GM23338 (cell line): ENCODE measurements at regions not wholly inside any gene's neighbourhood (a gene's known extent, or its start where the extent isn't known, plus 50 kb on each side); places are given as distances from the start of the nearest gene placed in this dataset.

Source experiments
- ATAC-seq: fragments of 200-7000 bp; cut with Tn5 transposase; 3 replicates; pipeline ENCODE4 v1.9.1; 2020
- DNase-seq: peaks from one replicate; pipeline ENCODE4 v3.0.0-alpha.2; 2015; ENCODE audit warnings: low spot score
- H2AFZ ChIP-seq: fragments of 200-600 bp; sonication (generic); 2 replicates; pipeline ENCODE4 v1.8.0; 2016; ENCODE audit warnings: antibody characterized with exemption, mild to moderate bottlenecking, moderate library complexity
- H3F3A ChIP-seq: fragments of 200-600 bp; sonication (generic); replicated peaks from 2 replicates; pipeline ENCODE4 v1.8.0; 2017; ENCODE audit warnings: antibody characterized with exemption, mixed run types, low read depth
- H3K27ac ChIP-seq: fragments of 200-600 bp; sonication (generic); 2 replicates; pipeline ENCODE4 v1.6.1; 2016; ENCODE audit warnings: low read depth
- H3K27me3 ChIP-seq: fragments of 200-600 bp; sonication (generic); 2 replicates; pipeline ENCODE4 v1.8.0; 2016; ENCODE audit warnings: mild to moderate bottlenecking, mixed run types, moderate library complexity; ENCODE audit not compliant: insufficient read depth
- H3K36me3 ChIP-seq: fragments of 200-600 bp; sonication (generic); 2 replicates; pipeline ENCODE4 v1.8.0; 2016; ENCODE audit warnings: mild to moderate bottlenecking; ENCODE audit not compliant: insufficient read depth
- H3K4me1 ChIP-seq: fragments of 200-600 bp; sonication (generic); 2 replicates; pipeline ENCODE4 v1.8.0; 2016; ENCODE audit warnings: mild to moderate bottlenecking, moderate library complexity; ENCODE audit not compliant: insufficient read depth
- H3K4me2 ChIP-seq: fragments of 200-600 bp; sonication (generic); 2 replicates; pipeline ENCODE4 v1.7.1; 2017; ENCODE audit warnings: mixed run types
- H3K4me3 ChIP-seq: fragments of 200-600 bp; sonication (generic); 2 replicates; pipeline ENCODE4 v1.6.1; 2016; ENCODE audit warnings: mixed run types
- H3K79me2 ChIP-seq: fragments of 200-600 bp; sonication (generic); replicated peaks from 2 replicates; pipeline ENCODE4 v1.8.0; 2017; ENCODE audit warnings: mild to moderate bottlenecking; ENCODE audit not compliant: insufficient read depth
- H3K9me2 ChIP-seq: fragments of 200-600 bp; sonication (generic); 2 replicates; pipeline ENCODE4 v1.8.0; 2017; ENCODE audit not compliant: insufficient read depth
- H4K20me1 ChIP-seq: fragments of 200-600 bp; sonication (generic); replicated peaks from 2 replicates; pipeline ENCODE4 v1.8.0; 2017; ENCODE audit warnings: mild to moderate bottlenecking; ENCODE audit not compliant: insufficient read depth
- H3K27ac Mint-ChIP-seq: 2 replicates; pipeline ENCODE4 v1.8.0; 2020; ENCODE audit warnings: inconsistent platforms, mild to moderate bottlenecking, moderate library complexity, mixed read lengths
- H3K27me3 Mint-ChIP-seq: 3 replicates; pipeline ENCODE4 v1.8.0; 2022; ENCODE audit warnings: low read depth, mild to moderate bottlenecking, moderate library complexity, mixed read lengths, inconsistent platforms; ENCODE audit not compliant: insufficient read depth, poor library complexity
- H3K36me3 Mint-ChIP-seq: 3 replicates; pipeline ENCODE4 v1.8.0; 2021; ENCODE audit warnings: low read depth, mild to moderate bottlenecking, inconsistent platforms, moderate library complexity, mixed read lengths
- H3K4me1 Mint-ChIP-seq: 3 replicates; pipeline ENCODE4 v1.8.0; 2020; ENCODE audit warnings: mild to moderate bottlenecking, inconsistent platforms, mixed read lengths
- H3K4me3 Mint-ChIP-seq: 3 replicates; pipeline ENCODE4 v1.8.0; 2021; ENCODE audit warnings: moderate library complexity, mild to moderate bottlenecking, inconsistent platforms, mixed read lengths
- H3K9me3 Mint-ChIP-seq: 3 replicates; pipeline ENCODE4 v1.8.0; 2020; ENCODE audit warnings: moderate library complexity, mild to moderate bottlenecking, inconsistent platforms, mixed read lengths
- CREB1 ChIP-seq: fragments of 250-450 bp; sonication (Bioruptor Pico); IDR thresholded peaks from 2 replicates; pipeline ENCODE4 v1.5.0; 2020; ENCODE audit warnings: low read depth, mild to moderate bottlenecking, moderate library complexity
- CTCF ChIP-seq, 2 experiments: fragments of 200-600 bp in 1 of 2; sonication (generic) in 1 of 2; conservative IDR thresholded peaks; 2 replicates each; pipeline versions ENCODE4 v1.5.1 to v1.6.1; 2016 to 2017; ENCODE audit warnings: antibody characterized with exemption in 2 of 2, low read depth in 2 of 2, mild to moderate bottlenecking in 2 of 2, moderate library complexity in 1 of 2
- ETS1 ChIP-seq: IDR thresholded peaks from 2 replicates; pipeline ENCODE4 v1.6.1; 2016; ENCODE audit warnings: antibody characterized with exemption
- EZH2 ChIP-seq: fragments of 200-600 bp; sonication (generic); IDR thresholded peaks from one replicate; pipeline ENCODE4 v1.8.0; 2017; ENCODE audit warnings: antibody characterized with exemption, mild to moderate bottlenecking, low read depth; ENCODE audit not compliant: unreplicated experiment
- EZH2phosphoT487 ChIP-seq: fragments of 200-600 bp; sonication (generic); IDR thresholded peaks from one replicate; pipeline ENCODE4 v1.8.1; 2018; ENCODE audit warnings: antibody characterized with exemption; ENCODE audit not compliant: unreplicated experiment
- JUNB ChIP-seq: IDR thresholded peaks from one replicate; pipeline ENCODE4 v1.6.1; 2016; ENCODE audit warnings: antibody characterized with exemption; ENCODE audit not compliant: unreplicated experiment
- NANOG ChIP-seq: IDR thresholded peaks from 2 replicates; pipeline ENCODE4 v1.6.1; 2016; ENCODE audit warnings: antibody characterized with exemption, borderline replicate concordance
- POLR2AphosphoS5 ChIP-seq: IDR thresholded peaks from 2 replicates; pipeline ENCODE4 v1.6.1; 2016; ENCODE audit warnings: antibody characterized with exemption, low read depth
- REST ChIP-seq: IDR thresholded peaks from one replicate; pipeline ENCODE4 v1.6.1; 2018; ENCODE audit warnings: antibody characterized with exemption; ENCODE audit not compliant: unreplicated experiment
- STAT1 ChIP-seq: IDR thresholded peaks from one replicate; pipeline ENCODE4 v1.6.1; 2016; ENCODE audit warnings: antibody characterized with exemption; ENCODE audit not compliant: unreplicated experiment
- ZNF114 ChIP-seq: fragments of 250-450 bp; sonication (Bioruptor Pico); IDR thresholded peaks from 2 replicates; pipeline ENCODE4 v1.5.0; 2020; ENCODE audit warnings: mild to moderate bottlenecking, moderate library complexity
- ZNF331 ChIP-seq: fragments of 250-450 bp; sonication (Bioruptor Pico); IDR thresholded peaks from 2 replicates; pipeline ENCODE4 v1.5.0; 2020; ENCODE audit warnings: low read depth, mild to moderate bottlenecking, moderate library complexity

GRCh38 chr1:244280859-244281258, 170.8 kb downstream of the ADSS2 start (continued):
- TF ChIP-seq EZH2phosphoT487 (no peak), POLR2AphosphoS5 (no peak), CREB1 (no peak), STAT1 (no peak)

GRCh38 chr1:244283772-244284171, 167.9 kb downstream of the ADSS2 start:
- DNase-seq (no peak), ATAC-seq (no peak)
- no peaks in the 10 kb centered on the region for H3F3A ChIP-seq
- Mint-ChIP-seq H3K27ac (no peak overlapping the region), H3K36me3 (no peaks in the 10 kb centered on the region; the same call in 2 of the 3 replicates), H3K9me3 (peaks cover 10% of the 10 kb centered on the region; the same call in 1 of the 3 replicates), H3K4me3 (no peak overlapping the region), H3K27me3 (peaks cover 6% of the 10 kb centered on the region), H3K4me1 (no peaks in the 10 kb centered on the region)
- TF ChIP-seq NANOG (no peak), POLR2AphosphoS5 (no peak), ETS1 (no peak), STAT1 (no peak), JUNB (no peak), REST (no peak), EZH2phosphoT487 (no peak)
- H2AFZ ChIP-seq, result peak overlapping the region; percentile 47; the same call in 1 of the 2 replicates
- no peaks in the 10 kb centered on the region for H3K27me3 ChIP-seq
- no peak overlapping the region for H3K4me3 ChIP-seq
- no peaks in the 10 kb centered on the region for H3K4me1 ChIP-seq
- no peaks in the 10 kb centered on the region for H3K9me2 ChIP-seq
- no peaks in the 10 kb centered on the region for H3K36me3 ChIP-seq
- no peaks in the 10 kb centered on the region for H4K20me1 ChIP-seq
- H3K27ac ChIP-seq, result no peak overlapping the region
- H3K4me2 ChIP-seq, result no peak overlapping the region
- H3K79me2 ChIP-seq, result no peaks in the 10 kb centered on the region

GRCh38 chr1:244284641-244285156, 167.0 kb downstream of the ADSS2 start:
- DNase-seq (no peak), ATAC-seq (no peak)
- Histone ChIP-seq H3K4me2 (no peak overlapping the region), H3K4me1 (no peaks in the 10 kb centered on the region), H4K20me1 (no peaks in the 10 kb centered on the region), H3F3A (no peaks in the 10 kb centered on the region), H3K79me2 (no peaks in the 10 kb centered on the region), H3K4me3 (no peak overlapping the region), H3K27me3 (no peaks in the 10 kb centered on the region), H3K36me3 (no peaks in the 10 kb centered on the region), H2AFZ (no peak overlapping the region), H3K9me2 (no peaks in the 10 kb centered on the region), H3K27ac (no peak overlapping the region)
- Mint-ChIP-seq H3K9me3 (peaks cover 8% of the 10 kb centered on the region; the same call in 1 of the 3 replicates), H3K4me1 (no peaks in the 10 kb centered on the region), H3K4me3 (no peak overlapping the region), H3K27me3 (peaks cover 6% of the 10 kb centered on the region), H3K27ac (no peak overlapping the region), H3K36me3 (no peaks in the 10 kb centered on the region; the same call in 2 of the 3 replicates)
- TF ChIP-seq EZH2, result no peak
- TF ChIP-seq NANOG, result no peak
- no peak for TF ChIP-seq ZNF114 (CRISPR knock-in tag)
- TF ChIP-seq CREB1, result no peak
- TF ChIP-seq ETS1, result no peak
- TF ChIP-seq EZH2phosphoT487, result no peak
- no peak for TF ChIP-seq ZNF331 (CRISPR knock-in tag)
- no peak for TF ChIP-seq STAT1
- TF ChIP-seq CTCF (conservative IDR thresholded peaks at IDR 0.05; ENCODE audit: low read depth in 2 of 2), result no peak
